ENCODE measurements at regions not wholly inside any gene's neighbourhood (a gene's known extent, or its start where the extent isn't known, plus 50 kb on each side); places are given as distances from the start of the nearest gene placed in this dataset.

GRCh38 chr7:34281260-34281659 lies 375.9 kb downstream of the BMPER start:
- peak in 4 of 5 experiments; percentile 11 to 32 (median 21) for TF ChIP-seq CTCF (IDR thresholded peaks at IDR 0.05)
- no peak for TF ChIP-seq POLR2A (IDR thresholded peaks at IDR 0.05)
- TF ChIP-seq EP300 (IDR thresholded peaks at IDR 0.05; ENCODE audit: low read depth), result no peak

All from transverse colon (tissue), 3 donors.